GM12878 (cell line): ENCODE measurements at regions not wholly inside any gene's neighbourhood (a gene's known extent, or its start where the extent isn't known, plus 50 kb on each side); places are given as distances from the start of the nearest gene placed in this dataset.

ENCODE experiments used
- ATAC-seq: fragments of 200-7000 bp; cut with Tn5 transposase; 3 replicates; pipeline ENCODE4 v1.9.1; 2020; ENCODE audit warnings: mild to moderate bottlenecking, moderate library complexity
- BruUV-seq: library from RNA; stranded (reverse); fragments of 400-500 nt; replicated peaks from 2 replicates; lab custom pipeline; 2021; lab: Mats Ljungman, UMichigan
- CTCF ChIA-PET: fragments of 300-600 bp; sonication (Branson Sonifier 250); formaldehyde crosslinking; extraction: SDS; loops from one replicate; lab custom pipeline; 2021; ENCODE audit warnings: inconsistent platforms; lab: Yijun Ruan, JAX
- POLR2A ChIA-PET: fragments of 350-600 bp; formaldehyde crosslinking; extraction: SDS; loops from one replicate; lab custom pipeline; 2021; ENCODE audit warnings: inconsistent platforms; lab: Charles Lee
- RAD21 ChIA-PET: fragments of 300-600 bp; sonication (Branson Sonifier 250); formaldehyde crosslinking; loops from one replicate; lab custom pipeline; 2023; ENCODE audit warnings: antibody characterized with exemption; ENCODE audit not compliant: unreplicated experiment; lab: Charles Lee
- SMC1A ChIA-PET: fragments of 300-600 bp; sonication (Branson Sonifier 250); formaldehyde crosslinking; loops from one replicate; lab custom pipeline; 2023; ENCODE audit not compliant: unreplicated experiment, uncharacterized antibody; lab: Charles Lee
- DNase-seq: peaks from one replicate; pipeline ENCODE4 v3.0.0-alpha.2; 2011; ENCODE audit warnings: low read depth, low spot score
- FAIRE-seq: peaks from 3 replicates; lab custom pipeline; 2011; peaks lifted over from hg19 to GRCh38; lab: Jason Lieb, UNC
- H2AFZ ChIP-seq: 2 replicates; pipeline ENCODE4 v1.6.0; 2011; ENCODE audit warnings: low read depth, low read length, control low read depth; ENCODE audit not compliant: control insufficient read depth
- H3K27ac ChIP-seq: 2 replicates; pipeline ENCODE4 v1.5.1; 2011; ENCODE audit warnings: control low read depth; ENCODE audit not compliant: control insufficient read depth, insufficient read depth
- H3K27me3 ChIP-seq, 2 experiments: replicated peaks in 1 of 2; 2 replicates each; pipeline versions ENCODE4 v1.6.0 to v1.6.1; 2011; ENCODE audit warnings: low read length in 1 of 2; ENCODE audit not compliant: control insufficient read depth in 2 of 2, insufficient read depth in 2 of 2
- H3K36me3 ChIP-seq, 2 experiments: 2 replicates each; pipeline ENCODE4 v1.5.1; 2011; ENCODE audit warnings: low read length in 1 of 2; ENCODE audit not compliant: control insufficient read depth in 2 of 2, insufficient read depth in 2 of 2
- H3K4me1 ChIP-seq: 2 replicates; pipeline ENCODE4 v1.6.1; 2011; ENCODE audit warnings: mild to moderate bottlenecking, low read length, moderate library complexity, mixed read lengths; ENCODE audit not compliant: control insufficient read depth, insufficient read depth
- H3K4me2 ChIP-seq: 2 replicates; pipeline ENCODE4 v1.6.0; 2011; ENCODE audit warnings: control low read depth; ENCODE audit not compliant: control insufficient read depth, insufficient read depth
- H3K4me3 ChIP-seq: fragments of 200-600 bp; sonication (generic); 2 replicates; pipeline ENCODE4 v1.5.1; 2016
- H3K79me2 ChIP-seq: 2 replicates; pipeline ENCODE4 v1.6.0; 2011; ENCODE audit warnings: low read length; ENCODE audit not compliant: control insufficient read depth, insufficient read depth
- H3K9ac ChIP-seq: 2 replicates; pipeline ENCODE4 v1.8.0; 2011; ENCODE audit warnings: low read length, control low read depth, mixed read lengths; ENCODE audit not compliant: control insufficient read depth, insufficient read depth
- H3K9me3 ChIP-seq: replicated peaks from 3 replicates; pipeline ENCODE4 v1.5.1; 2011; ENCODE audit warnings: mild to moderate bottlenecking, low read length; ENCODE audit not compliant: control insufficient read depth, insufficient read depth
- H4K20me1 ChIP-seq: 2 replicates; pipeline ENCODE4 v1.6.0; 2011; ENCODE audit not compliant: control insufficient read depth, insufficient read depth
- BACH1 ChIP-seq: fragments of 450-650 bp; IDR thresholded peaks from 2 replicates; pipeline ENCODE4 v1.6.1; 2017; ENCODE audit warnings: mild to moderate bottlenecking, borderline replicate concordance
- CEBPB ChIP-seq, 2 experiments: fragments of 150-350 bp in 1 of 2; IDR thresholded peaks; 2 replicates each; pipeline ENCODE4 v1.6.1; 2012 to 2014; ENCODE audit warnings: low read depth in 2 of 2, low read length in 2 of 2, borderline replicate concordance in 1 of 2, inconsistent platforms in 1 of 2
- CREM ChIP-seq: IDR thresholded peaks from 2 replicates; pipeline ENCODE4 v1.6.1; 2014; ENCODE audit warnings: antibody characterized with exemption, low read depth
- EZH2 ChIP-seq: IDR thresholded peaks from 2 replicates; pipeline ENCODE4 v1.6.1; 2012; ENCODE audit warnings: low read depth, mild to moderate bottlenecking, control low read depth, inconsistent platforms, low read length, borderline replicate concordance; ENCODE audit not compliant: control insufficient read depth
- GATAD2B ChIP-seq: fragments of 450-650 bp; conservative IDR thresholded peaks from 2 replicates; pipeline ENCODE4 v1.6.1; 2017; ENCODE audit warnings: low read depth, mild to moderate bottlenecking, moderate library complexity
- HDAC2 ChIP-seq: fragments of 200-600 bp; sonication (generic); IDR thresholded peaks from 2 replicates; pipeline ENCODE4 v1.6.1; 2017
- JUND ChIP-seq: IDR thresholded peaks from 2 replicates; pipeline ENCODE4 v1.6.1; 2012; ENCODE audit warnings: low read depth, mild to moderate bottlenecking, low read length, improper control_type of control experiment, moderate library complexity
- MTA2 ChIP-seq: fragments of 450-650 bp; IDR thresholded peaks from 2 replicates; pipeline ENCODE4 v1.6.1; 2016; ENCODE audit warnings: low read depth, mild to moderate bottlenecking, moderate library complexity
- MYB ChIP-seq: fragments of 150-350 bp; IDR thresholded peaks from 2 replicates; pipeline ENCODE4 v1.6.1; 2014; ENCODE audit warnings: mild to moderate bottlenecking, low read depth, low read length, borderline replicate concordance
- PAX5 ChIP-seq: IDR thresholded peaks from 2 replicates; pipeline ENCODE4 v1.6.1; 2011; ENCODE audit warnings: low read depth, low read length, borderline replicate concordance
- PAX8 ChIP-seq: fragments of 450-650 bp; IDR thresholded peaks from 2 replicates; pipeline ENCODE4 v1.6.1; 2017; ENCODE audit warnings: mild to moderate bottlenecking, moderate library complexity
- RAD21 ChIP-seq: IDR thresholded peaks from 2 replicates; pipeline ENCODE4 v1.6.1; 2011; ENCODE audit warnings: mild to moderate bottlenecking, low read depth, low read length, moderate library complexity; ENCODE audit not compliant: insufficient read depth
- RAD51 ChIP-seq: fragments of 450-650 bp; IDR thresholded peaks from 2 replicates; pipeline ENCODE4 v1.6.1; 2016; ENCODE audit warnings: moderate library complexity, mild to moderate bottlenecking, inconsistent platforms
- RB1 ChIP-seq: fragments of 450-650 bp; formaldehyde crosslinking; IDR thresholded peaks from 2 replicates; pipeline ENCODE4 v1.6.1; 2017; ENCODE audit warnings: mild to moderate bottlenecking, borderline replicate concordance
- SREBF1 ChIP-seq: IDR thresholded peaks from 2 replicates; pipeline ENCODE4 v1.6.1; 2012; ENCODE audit warnings: mild to moderate bottlenecking, low read length
- TAF1 ChIP-seq: IDR thresholded peaks from 2 replicates; pipeline ENCODE4 v1.6.1; 2011; ENCODE audit warnings: mild to moderate bottlenecking, low read depth, low read length, borderline replicate concordance
- TCF3 ChIP-seq: IDR thresholded peaks from 2 replicates; pipeline ENCODE4 v1.6.1; 2012; ENCODE audit warnings: low read depth, mild to moderate bottlenecking, low read length, borderline replicate concordance; ENCODE audit not compliant: insufficient read depth
- ZBED1 ChIP-seq: IDR thresholded peaks from 2 replicates; pipeline ENCODE4 v1.6.1; 2016; ENCODE audit warnings: borderline replicate concordance
- WGBS: methylation state at CpG from one replicate; pipeline ENCODE4 v1.1.6; 2016; ENCODE audit warnings: low lambda C conversion rate; ENCODE audit not compliant: insufficient replicate concordance, insufficient coverage; ENCODE audit errors: missing lambda C conversion rate; 5-methylcytosine and 5-hydroxymethylcytosine counted together
- in situ Hi-C: fragments of 300-500 bp; cut with MboI; formaldehyde crosslinking; loops from 9 replicates; pipeline ENCODE4 v1.14.3; 2018; ENCODE audit warnings: mixed read lengths
- intact Hi-C: fragments of 100-400 bp; cut with micrococcal nuclease; formaldehyde crosslinking; loops from one replicate; pipeline ENCODE4 v1.14.2; 2022; ENCODE audit not compliant: unreplicated experiment
- TF ChIP-seq, protein P1 (sequence below): fragments of 450-650 bp; IDR thresholded peaks from 2 replicates; pipeline ENCODE4 v1.6.1; 2017; ENCODE audit warnings: mild to moderate bottlenecking, moderate library complexity
- TF ChIP-seq, protein P2 (sequence below): fragments of 450-650 bp; IDR thresholded peaks from 2 replicates; pipeline ENCODE4 v1.6.1; 2017; ENCODE audit warnings: antibody characterized with exemption, mild to moderate bottlenecking, moderate library complexity

DNA sequence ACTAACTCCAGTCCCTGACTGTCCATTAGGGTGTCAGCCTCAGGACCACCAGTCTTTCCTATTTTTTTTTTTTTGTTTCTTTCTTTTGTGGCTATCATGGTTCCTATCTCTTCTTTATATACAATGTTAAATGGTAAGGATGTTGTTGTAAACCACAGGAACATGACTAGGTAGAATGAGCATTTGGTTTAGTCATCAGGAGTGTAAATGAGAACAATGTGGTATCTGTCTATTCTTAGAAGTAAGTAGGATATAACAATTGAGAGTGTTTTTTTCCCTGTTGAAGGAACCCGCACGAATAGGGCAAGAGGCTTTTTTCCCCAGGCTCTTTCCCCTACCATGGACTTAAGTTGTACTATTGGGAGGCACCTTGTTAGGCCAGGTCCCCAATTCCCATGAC is 880.3 kb upstream of the GBE1 start:
- intact Hi-C loops (no loop called here), in situ Hi-C loops (no loop called here)
- Histone ChIP-seq H3K36me3 (no peaks in the 10 kb centered on the region), H3K27me3 (no peaks in the 10 kb centered on the region), H2AFZ (no peak overlapping the region), H3K79me2 (no peaks in the 10 kb centered on the region), H3K9ac (no peak overlapping the region), H3K4me1 (no peaks in the 10 kb centered on the region), H3K9me3 (no peaks in the 10 kb centered on the region; the same call in 2 of the 3 replicates), H3K4me3 (no peak overlapping the region), H4K20me1 (no peaks in the 10 kb centered on the region), H3K4me2 (no peak overlapping the region), H3K27ac (no peak overlapping the region)
- 10% methylated on average over 2 of the region's 2 CpGs for WGBS
- ChIA-PET CTCF (no interaction called here), POLR2A (no interaction called here), SMC1A (no interaction called here), RAD21 (no interaction called here)
- DNase-seq (no peak), FAIRE-seq (no peak), ATAC-seq (no peak)
- TF ChIP-seq BACH1 (no peak), CREM (no peak), RAD21 (no peak), HDAC2 (no peak), RB1 (no peak), MTA2 (no peak), EZH2 (no peak), TAF1 (no peak), PAX5 (no peak), MYB (no peak), RAD51 (no peak), GATAD2B (no peak), PAX8 (no peak), SREBF1 (no peak), ZBED1 (no peak), CEBPB (IDR thresholded peaks at IDR 0.05; ENCODE audit: borderline replicate concordance in 1 of 2, low read depth in 2 of 2, low read length in 2 of 2) (no peak), JUND (no peak), TCF3 (no peak)
- TF ChIP-seq, protein P1, sequence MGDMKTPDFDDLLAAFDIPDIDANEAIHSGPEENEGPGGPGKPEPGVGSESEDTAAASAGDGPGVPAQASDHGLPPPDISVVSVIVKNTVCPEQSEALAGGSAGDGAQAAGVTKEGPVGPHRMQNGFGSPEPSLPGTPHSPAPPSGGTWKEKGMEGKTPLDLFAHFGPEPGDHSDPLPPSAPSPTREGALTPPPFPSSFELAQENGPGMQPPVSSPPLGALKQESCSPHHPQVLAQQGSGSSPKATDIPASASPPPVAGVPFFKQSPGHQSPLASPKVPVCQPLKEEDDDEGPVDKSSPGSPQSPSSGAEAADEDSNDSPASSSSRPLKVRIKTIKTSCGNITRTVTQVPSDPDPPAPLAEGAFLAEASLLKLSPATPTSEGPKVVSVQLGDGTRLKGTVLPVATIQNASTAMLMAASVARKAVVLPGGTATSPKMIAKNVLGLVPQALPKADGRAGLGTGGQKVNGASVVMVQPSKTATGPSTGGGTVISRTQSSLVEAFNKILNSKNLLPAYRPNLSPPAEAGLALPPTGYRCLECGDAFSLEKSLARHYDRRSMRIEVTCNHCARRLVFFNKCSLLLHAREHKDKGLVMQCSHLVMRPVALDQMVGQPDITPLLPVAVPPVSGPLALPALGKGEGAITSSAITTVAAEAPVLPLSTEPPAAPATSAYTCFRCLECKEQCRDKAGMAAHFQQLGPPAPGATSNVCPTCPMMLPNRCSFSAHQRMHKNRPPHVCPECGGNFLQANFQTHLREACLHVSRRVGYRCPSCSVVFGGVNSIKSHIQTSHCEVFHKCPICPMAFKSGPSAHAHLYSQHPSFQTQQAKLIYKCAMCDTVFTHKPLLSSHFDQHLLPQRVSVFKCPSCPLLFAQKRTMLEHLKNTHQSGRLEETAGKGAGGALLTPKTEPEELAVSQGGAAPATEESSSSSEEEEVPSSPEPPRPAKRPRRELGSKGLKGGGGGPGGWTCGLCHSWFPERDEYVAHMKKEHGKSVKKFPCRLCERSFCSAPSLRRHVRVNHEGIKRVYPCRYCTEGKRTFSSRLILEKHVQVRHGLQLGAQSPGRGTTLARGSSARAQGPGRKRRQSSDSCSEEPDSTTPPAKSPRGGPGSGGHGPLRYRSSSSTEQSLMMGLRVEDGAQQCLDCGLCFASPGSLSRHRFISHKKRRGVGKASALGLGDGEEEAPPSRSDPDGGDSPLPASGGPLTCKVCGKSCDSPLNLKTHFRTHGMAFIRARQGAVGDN: no peak
- TF ChIP-seq, protein P2, sequence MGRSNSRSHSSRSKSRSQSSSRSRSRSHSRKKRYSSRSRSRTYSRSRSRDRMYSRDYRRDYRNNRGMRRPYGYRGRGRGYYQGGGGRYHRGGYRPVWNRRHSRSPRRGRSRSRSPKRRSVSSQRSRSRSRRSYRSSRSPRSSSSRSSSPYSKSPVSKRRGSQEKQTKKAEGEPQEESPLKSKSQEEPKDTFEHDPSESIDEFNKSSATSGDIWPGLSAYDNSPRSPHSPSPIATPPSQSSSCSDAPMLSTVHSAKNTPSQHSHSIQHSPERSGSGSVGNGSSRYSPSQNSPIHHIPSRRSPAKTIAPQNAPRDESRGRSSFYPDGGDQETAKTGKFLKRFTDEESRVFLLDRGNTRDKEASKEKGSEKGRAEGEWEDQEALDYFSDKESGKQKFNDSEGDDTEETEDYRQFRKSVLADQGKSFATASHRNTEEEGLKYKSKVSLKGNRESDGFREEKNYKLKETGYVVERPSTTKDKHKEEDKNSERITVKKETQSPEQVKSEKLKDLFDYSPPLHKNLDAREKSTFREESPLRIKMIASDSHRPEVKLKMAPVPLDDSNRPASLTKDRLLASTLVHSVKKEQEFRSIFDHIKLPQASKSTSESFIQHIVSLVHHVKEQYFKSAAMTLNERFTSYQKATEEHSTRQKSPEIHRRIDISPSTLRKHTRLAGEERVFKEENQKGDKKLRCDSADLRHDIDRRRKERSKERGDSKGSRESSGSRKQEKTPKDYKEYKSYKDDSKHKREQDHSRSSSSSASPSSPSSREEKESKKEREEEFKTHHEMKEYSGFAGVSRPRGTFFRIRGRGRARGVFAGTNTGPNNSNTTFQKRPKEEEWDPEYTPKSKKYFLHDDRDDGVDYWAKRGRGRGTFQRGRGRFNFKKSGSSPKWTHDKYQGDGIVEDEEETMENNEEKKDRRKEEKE: no peak
- BruUV-seq: no TSS peak
